SU-DHL-6 (cell line): ENCODE measurements at regions not wholly inside any gene's neighbourhood (a gene's known extent, or its start where the extent isn't known, plus 50 kb on each side); places are given as distances from the start of the nearest gene placed in this dataset.

Source experiments
- CTCF ChIP-seq: fragments of 200-600 bp; sonication (generic); IDR thresholded peaks from one replicate; pipeline ENCODE4 v1.5.1; 2017; ENCODE audit warnings: antibody characterized with exemption, mild to moderate bottlenecking, low read length, moderate library complexity; ENCODE audit not compliant: insufficient read depth, poor library complexity, severe bottlenecking
- EZH2phosphoT487 ChIP-seq: fragments of 200-600 bp; sonication (generic), shearing (Covaris generic); conservative IDR thresholded peaks from 2 replicates; pipeline ENCODE4 v1.6.1; 2018; ENCODE audit warnings: mild to moderate bottlenecking, antibody characterized with exemption, low read length, moderate library complexity, mixed read lengths

DNA sequence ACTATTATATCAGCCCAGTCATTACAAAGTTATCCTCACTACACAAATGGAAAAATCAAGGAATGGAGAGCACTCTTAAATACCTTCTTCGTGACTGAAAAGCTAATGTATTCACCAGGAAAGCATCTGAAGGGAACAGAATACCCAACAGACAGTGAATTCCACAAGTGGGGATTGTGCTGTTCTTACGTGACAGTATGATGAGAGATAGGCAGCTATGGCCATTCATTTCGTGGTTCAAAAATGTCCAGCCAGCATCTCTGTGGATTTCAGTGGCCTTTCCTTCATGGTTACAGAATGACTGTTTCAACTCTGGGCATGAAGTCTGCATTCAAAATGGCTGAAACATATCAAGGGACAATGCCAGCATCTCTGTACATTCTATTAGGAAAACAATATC is 323.8 kb downstream of the PRELID2 start:
- TF ChIP-seq CTCF (no peak), EZH2phosphoT487 (no peak)
